PC-9 (cell line): ENCODE measurements at regions not wholly inside any gene's neighbourhood (a gene's known extent, or its start where the extent isn't known, plus 50 kb on each side); places are given as distances from the start of the nearest gene placed in this dataset.

ENCODE experiments used
- BruUV-seq: library from RNA; stranded (reverse); fragments of 400-500 nt; replicated peaks from 2 replicates; lab custom pipeline; 2021; lab: Mats Ljungman, UMichigan
- CTCF ChIA-PET: fragments of 300-600 bp; sonication (Branson Sonifier 250); formaldehyde crosslinking; loops from one replicate; lab custom pipeline; 2022; ENCODE audit warnings: antibody characterized with exemption; lab: Charles Lee
- POLR2A ChIA-PET: fragments of 300-600 bp; sonication (Branson Sonifier 250); formaldehyde crosslinking; loops from one replicate; lab custom pipeline; 2022; ENCODE audit warnings: antibody characterized with exemption; ENCODE audit not compliant: unreplicated experiment; lab: Charles Lee
- DNase-seq, 2 experiments: peaks; one replicate each; pipeline versions ENCODE4 v3.0.0 to v3.0.0-alpha.2; 2015 to 2022; ENCODE audit warnings: mixed read lengths in 1 of 2
- H2AFZ ChIP-seq: fragments of 200-600 bp; sonication (generic); 2 replicates; pipeline ENCODE4 v1.8.1; 2017; ENCODE audit warnings: antibody characterized with exemption
- H3F3A ChIP-seq: fragments of 200-600 bp; sonication (generic); 2 replicates; pipeline ENCODE4 v1.8.1; 2017; ENCODE audit warnings: antibody characterized with exemption, mild to moderate bottlenecking, low read depth; ENCODE audit not compliant: insufficient read depth
- H3K27ac ChIP-seq: fragments of 200-600 bp; sonication (generic); 2 replicates; pipeline ENCODE4 v1.6.1; 2016; ENCODE audit warnings: mixed run types
- H3K27me3 ChIP-seq: fragments of 200-600 bp; sonication (generic); 2 replicates; pipeline ENCODE4 v1.6.1; 2016; ENCODE audit warnings: low read depth, mixed run types; ENCODE audit not compliant: insufficient read depth
- H3K36me3 ChIP-seq: fragments of 200-600 bp; sonication (generic); 2 replicates; pipeline ENCODE4 v1.6.1; 2016; ENCODE audit warnings: low read depth, mixed run types
- H3K4me1 ChIP-seq: fragments of 200-600 bp; sonication (generic); replicated peaks from 2 replicates; pipeline ENCODE4 v1.6.1; 2016; ENCODE audit warnings: mixed run types; ENCODE audit not compliant: insufficient read depth
- H3K4me2 ChIP-seq: fragments of 200-600 bp; sonication (generic); 2 replicates; pipeline ENCODE4 v1.6.1; 2017; ENCODE audit warnings: mixed run types
- H3K4me3 ChIP-seq: fragments of 200-600 bp; sonication (generic); 2 replicates; pipeline ENCODE4 v1.6.1; 2016; ENCODE audit warnings: mixed run types
- H3K79me2 ChIP-seq: fragments of 200-600 bp; sonication (generic); 2 replicates; pipeline ENCODE4 v1.6.1; 2017; ENCODE audit warnings: low read depth, mixed run types
- H3K9me2 ChIP-seq: fragments of 200-600 bp; sonication (generic); 2 replicates; pipeline ENCODE4 v1.8.1; 2017; ENCODE audit warnings: mild to moderate bottlenecking; ENCODE audit not compliant: insufficient read depth
- H3K9me3 ChIP-seq: fragments of 200-600 bp; sonication (generic); 2 replicates; pipeline ENCODE4 v1.8.1; 2016; ENCODE audit warnings: low read depth; ENCODE audit not compliant: insufficient read depth
- H4K20me1 ChIP-seq: fragments of 200-600 bp; sonication (generic); 2 replicates; pipeline ENCODE4 v1.8.1; 2017; ENCODE audit not compliant: insufficient read depth
- CTCF ChIP-seq: fragments of 200-600 bp; sonication (generic); conservative IDR thresholded peaks from 2 replicates; pipeline ENCODE4 v1.6.1; 2017; ENCODE audit warnings: mixed run types, antibody characterized with exemption, mild to moderate bottlenecking, moderate library complexity
- EZH2 ChIP-seq: fragments of 200-600 bp; sonication (generic); IDR thresholded peaks from 2 replicates; pipeline ENCODE4 v1.8.0; 2017; ENCODE audit warnings: antibody characterized with exemption, low read depth
- intact Hi-C: fragments of 100-400 bp; cut with micrococcal nuclease; formaldehyde crosslinking; loops from one replicate; pipeline ENCODE4 v1.10.0; 2022; ENCODE audit not compliant: unreplicated experiment

DNA sequence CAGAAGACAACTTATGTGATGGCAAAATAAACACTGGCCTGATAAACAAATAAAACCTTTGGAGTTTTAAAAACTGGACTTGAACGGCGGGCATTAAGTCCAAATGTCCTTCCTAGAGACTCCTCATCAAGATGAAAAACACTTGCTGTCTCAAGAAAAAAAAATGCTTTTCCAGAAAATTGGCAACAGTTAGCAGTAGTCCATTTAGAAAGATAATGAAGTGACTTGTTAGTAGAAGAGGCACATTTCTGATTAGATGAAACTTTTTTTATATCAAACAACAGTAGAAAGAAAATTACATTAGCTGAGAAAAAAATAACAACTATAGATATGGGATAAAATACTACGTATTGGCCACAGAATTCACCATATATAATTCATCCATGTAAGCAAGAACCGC lies 1750.7 kb upstream of the PCDH20 start:
- no peak overlapping the region for H3K4me3 ChIP-seq
- no peaks in the 10 kb centered on the region for H3K27me3 ChIP-seq
- CTCF ChIA-PET: no interaction called here
- TF ChIP-seq CTCF (no peak), EZH2 (no peak)
- no peaks in the 10 kb centered on the region for H3K4me1 ChIP-seq
- intact Hi-C loops: no loop called here
- no peaks in the 10 kb centered on the region for H4K20me1 ChIP-seq
- H3K79me2 ChIP-seq: no peaks in the 10 kb centered on the region
- H3K4me2 ChIP-seq: no peak overlapping the region
- H3K36me3 ChIP-seq: no peaks in the 10 kb centered on the region
- POLR2A ChIA-PET: no interaction called here
- no peak overlapping the region for H2AFZ ChIP-seq
- H3K9me3 ChIP-seq: no peaks in the 10 kb centered on the region
- no peaks in the 10 kb centered on the region for H3F3A ChIP-seq
- H3K9me2 ChIP-seq: no peaks in the 10 kb centered on the region
- no TSS peak for BruUV-seq
- no peak overlapping the region for H3K27ac ChIP-seq
- DNase-seq: no peak

- Histone ChIP-seq H3K36me3 (no peaks in the 10 kb centered on the region), H3K9me2 (no peaks in the 10 kb centered on the region), H3K4me3 (no peak overlapping the region), H3K27ac (no peak overlapping the region), H3K27me3 (no peaks in the 10 kb centered on the region), H4K20me1 (no peaks in the 10 kb centered on the region), H3K4me1 (no peaks in the 10 kb centered on the region), H3K79me2 (no peaks in the 10 kb centered on the region), H2AFZ (no peak overlapping the region), H3K4me2 (no peak overlapping the region), H3F3A (no peaks in the 10 kb centered on the region), H3K9me3 (no peaks in the 10 kb centered on the region)
- no peak for DNase-seq
- intact Hi-C loops: no loop called here
- ChIA-PET CTCF (no interaction called here), POLR2A (no interaction called here)
- BruUV-seq: no TSS peak
- TF ChIP-seq EZH2 (no peak), CTCF (no peak)
Measured at GRCh38 chr13:63163903-63164302, 1748.3 kb upstream of the PCDH20 start.

- no peak overlapping the region for H3K27ac ChIP-seq
- H3K4me2 ChIP-seq: no peak overlapping the region
- no peak for DNase-seq
- ChIA-PET POLR2A (no interaction called here), CTCF (no interaction called here)
- TF ChIP-seq EZH2 (no peak), CTCF (no peak)
- H3K9me2 ChIP-seq: no peaks in the 10 kb centered on the region
- H3F3A ChIP-seq: no peaks in the 10 kb centered on the region
- no peaks in the 10 kb centered on the region for H3K9me3 ChIP-seq
- no TSS peak for BruUV-seq
- H2AFZ ChIP-seq: no peak overlapping the region
- intact Hi-C loops: no loop called here
- H3K4me3 ChIP-seq: no peak overlapping the region
- H3K36me3 ChIP-seq: no peaks in the 10 kb centered on the region
- no peaks in the 10 kb centered on the region for H3K4me1 ChIP-seq
- no peaks in the 10 kb centered on the region for H4K20me1 ChIP-seq
- no peaks in the 10 kb centered on the region for H3K27me3 ChIP-seq
- no peaks in the 10 kb centered on the region for H3K79me2 ChIP-seq
Measured at GRCh38 chr13:63161219-63161618, 1745.6 kb upstream of the PCDH20 start.
